IMR-90 (cell line): ENCODE measurements at regions not wholly inside any gene's neighbourhood (a gene's known extent, or its start where the extent isn't known, plus 50 kb on each side); places are given as distances from the start of the nearest gene placed in this dataset.

ENCODE experiments used
- BHLHE40 ChIP-seq: fragments of 150-350 bp; IDR thresholded peaks from 2 replicates; pipeline ENCODE4 v1.6.1; 2016; ENCODE audit warnings: mild to moderate bottlenecking, low read depth, low read length
- CEBPB ChIP-seq: IDR thresholded peaks from 2 replicates; pipeline ENCODE4 v1.6.1; 2012; ENCODE audit warnings: low read depth, low read length, improper control_type of control experiment
- CHD1 ChIP-seq: IDR thresholded peaks from 2 replicates; pipeline ENCODE4 v1.6.1; 2012; ENCODE audit warnings: low read depth, low read length, improper control_type of control experiment
- CTCF ChIP-seq: conservative IDR thresholded peaks from 2 replicates; pipeline ENCODE4 v1.5.1; 2012; ENCODE audit warnings: mild to moderate bottlenecking, low read depth, low read length, improper control_type of control experiment
- ELK1 ChIP-seq: fragments of 150-350 bp; IDR thresholded peaks from 2 replicates; pipeline ENCODE4 v1.6.1; 2016; ENCODE audit warnings: low read depth, mild to moderate bottlenecking, low read length, moderate library complexity, borderline replicate concordance
- FOS ChIP-seq: fragments of 150-350 bp; IDR thresholded peaks from 2 replicates; pipeline ENCODE4 v1.6.1; 2016; ENCODE audit warnings: low read depth, low read length
- MAFK ChIP-seq: IDR thresholded peaks from 2 replicates; pipeline ENCODE4 v1.6.1; 2012; ENCODE audit warnings: low read depth, low read length, improper control_type of control experiment
- MAZ ChIP-seq: IDR thresholded peaks from 2 replicates; pipeline ENCODE4 v1.6.1; 2012; ENCODE audit warnings: low read depth, mild to moderate bottlenecking, low read length, improper control_type of control experiment, moderate library complexity, borderline replicate concordance
- NFE2L2 ChIP-seq: fragments of 150-350 bp; IDR thresholded peaks from 2 replicates; pipeline ENCODE4 v1.6.1; 2016; ENCODE audit warnings: low read depth, mild to moderate bottlenecking, low read length
- POLR2A ChIP-seq: IDR thresholded peaks from 2 replicates; pipeline ENCODE4 v1.6.1; 2012; ENCODE audit warnings: mild to moderate bottlenecking, low read depth, low read length
- RAD21 ChIP-seq: IDR thresholded peaks from 2 replicates; pipeline ENCODE4 v1.6.1; 2012; ENCODE audit warnings: low read length, improper control_type of control experiment
- SMC3 ChIP-seq: fragments of 150-350 bp; IDR thresholded peaks from 2 replicates; pipeline ENCODE4 v1.6.1; 2016; ENCODE audit warnings: low read depth, mild to moderate bottlenecking, antibody characterized with exemption, low read length, moderate library complexity

- no peak for TF ChIP-seq CTCF
- TF ChIP-seq POLR2A: no peak
- TF ChIP-seq SMC3: no peak
- TF ChIP-seq MAFK: no peak
- no peak for TF ChIP-seq ELK1
- no peak for TF ChIP-seq BHLHE40
- no peak for TF ChIP-seq RAD21
- TF ChIP-seq CEBPB: no peak
- no peak for TF ChIP-seq CHD1
- TF ChIP-seq FOS: no peak
- TF ChIP-seq NFE2L2: no peak
- no peak for TF ChIP-seq MAZ
Observed at GRCh38 chr6:4265740-4266139, 130.4 kb upstream of the ECI2 start.
